ENCODE measurements at regions not wholly inside any gene's neighbourhood (a gene's known extent, or its start where the extent isn't known, plus 50 kb on each side); places are given as distances from the start of the nearest gene placed in this dataset.
A peak's percentile ranks its signal among the peaks of the same experiment; 100 is the strongest.

DNA sequence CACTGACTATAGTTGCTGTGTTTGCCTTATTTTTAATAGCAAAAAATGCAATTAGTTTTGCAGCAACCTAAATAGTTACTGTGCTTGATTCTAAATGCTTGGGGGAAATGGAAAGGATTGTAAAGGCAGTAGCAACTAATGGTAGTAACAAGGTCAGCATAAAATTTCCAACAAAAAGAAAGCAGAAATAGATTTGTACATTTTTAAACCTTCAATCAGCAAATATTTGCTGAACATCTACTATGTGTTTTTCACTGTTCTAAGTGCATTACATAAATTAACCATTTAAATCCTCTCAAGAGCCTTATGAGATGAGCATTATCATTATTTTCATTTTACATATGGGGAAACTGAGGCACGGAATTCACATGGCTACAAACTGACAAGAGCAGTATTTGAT is 308.0 kb upstream of the UBE2E3 start:
- no peak overlapping the region for H3K4me3 ChIP-seq (ENCODE audit: control insufficient read depth, low read depth, low read length)
- TF ChIP-seq, protein P1, sequence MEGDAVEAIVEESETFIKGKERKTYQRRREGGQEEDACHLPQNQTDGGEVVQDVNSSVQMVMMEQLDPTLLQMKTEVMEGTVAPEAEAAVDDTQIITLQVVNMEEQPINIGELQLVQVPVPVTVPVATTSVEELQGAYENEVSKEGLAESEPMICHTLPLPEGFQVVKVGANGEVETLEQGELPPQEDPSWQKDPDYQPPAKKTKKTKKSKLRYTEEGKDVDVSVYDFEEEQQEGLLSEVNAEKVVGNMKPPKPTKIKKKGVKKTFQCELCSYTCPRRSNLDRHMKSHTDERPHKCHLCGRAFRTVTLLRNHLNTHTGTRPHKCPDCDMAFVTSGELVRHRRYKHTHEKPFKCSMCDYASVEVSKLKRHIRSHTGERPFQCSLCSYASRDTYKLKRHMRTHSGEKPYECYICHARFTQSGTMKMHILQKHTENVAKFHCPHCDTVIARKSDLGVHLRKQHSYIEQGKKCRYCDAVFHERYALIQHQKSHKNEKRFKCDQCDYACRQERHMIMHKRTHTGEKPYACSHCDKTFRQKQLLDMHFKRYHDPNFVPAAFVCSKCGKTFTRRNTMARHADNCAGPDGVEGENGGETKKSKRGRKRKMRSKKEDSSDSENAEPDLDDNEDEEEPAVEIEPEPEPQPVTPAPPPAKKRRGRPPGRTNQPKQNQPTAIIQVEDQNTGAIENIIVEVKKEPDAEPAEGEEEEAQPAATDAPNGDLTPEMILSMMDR (conservative IDR thresholded peaks at IDR 0.05; ENCODE audit: control insufficient read depth, insufficient read depth, low read depth, low read length) = no peak
- DNase-seq (ENCODE audit: low read depth) = no peak

DNA sequence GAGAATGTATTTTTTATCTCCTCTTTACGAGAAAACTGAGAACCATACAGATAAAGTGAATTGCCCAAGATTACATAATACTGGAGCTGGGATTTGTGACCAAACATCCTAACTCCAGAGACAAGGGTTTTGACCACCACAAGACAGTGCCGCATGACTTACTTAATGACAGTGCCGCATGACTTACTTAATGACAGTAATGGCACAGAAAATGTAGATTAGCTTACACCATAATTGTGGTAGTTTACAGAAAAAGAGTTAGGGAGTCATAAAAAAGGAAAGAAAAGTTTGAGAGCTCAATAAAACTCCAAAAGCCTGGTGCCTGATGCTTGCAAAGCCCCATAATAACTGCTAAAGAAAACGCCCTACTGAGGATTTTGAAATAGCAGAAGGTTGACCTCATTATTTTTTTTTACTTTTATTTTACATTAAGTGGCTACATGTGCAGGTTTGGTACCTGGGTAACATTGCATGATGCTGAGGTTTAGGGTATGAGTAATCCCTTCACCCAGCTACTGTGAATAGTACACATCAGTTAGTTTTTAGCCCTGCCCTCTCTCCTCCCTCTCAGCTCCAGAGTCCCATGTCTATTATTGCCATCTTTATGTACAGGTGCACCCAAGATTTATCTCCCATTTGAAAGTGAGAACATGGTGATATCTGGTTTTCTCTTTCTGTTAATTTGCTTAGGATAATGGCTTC is 310.0 kb upstream of the UBE2E3 start:
- TF ChIP-seq, protein P1 (conservative IDR thresholded peaks at IDR 0.05; ENCODE audit: control insufficient read depth, insufficient read depth, low read depth, low read length) = no peak
- no peak overlapping the region for H3K4me3 ChIP-seq (ENCODE audit: control insufficient read depth, low read depth, low read length)
- no peak for DNase-seq (ENCODE audit: low read depth)

DNA sequence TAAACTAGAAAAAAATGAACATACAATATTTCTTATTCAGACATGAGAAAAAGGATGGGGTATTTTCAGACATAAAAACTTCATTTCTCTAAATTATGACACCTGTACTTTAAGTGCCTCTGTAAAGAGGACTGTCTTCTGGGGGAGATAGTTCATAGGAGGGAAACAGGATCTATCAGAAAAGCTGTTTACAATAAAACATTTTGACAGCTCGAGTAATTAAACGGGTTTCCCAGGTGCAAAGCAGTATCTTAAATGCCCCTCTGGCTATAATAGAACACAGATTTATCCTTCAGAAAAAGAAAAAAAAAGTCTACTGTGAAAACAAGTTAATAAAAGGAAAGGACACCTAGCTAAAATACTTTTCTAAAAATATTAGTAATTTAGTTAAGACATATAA is 311.4 kb upstream of the UBE2E3 start:
- H3K4me3 ChIP-seq (ENCODE audit: control insufficient read depth, low read depth, low read length) = no peak overlapping the region
- TF ChIP-seq, protein P1 (conservative IDR thresholded peaks at IDR 0.05; ENCODE audit: control insufficient read depth, insufficient read depth, low read depth, low read length) = no peak
- DNase-seq (ENCODE audit: low read depth) = no peak

DNA sequence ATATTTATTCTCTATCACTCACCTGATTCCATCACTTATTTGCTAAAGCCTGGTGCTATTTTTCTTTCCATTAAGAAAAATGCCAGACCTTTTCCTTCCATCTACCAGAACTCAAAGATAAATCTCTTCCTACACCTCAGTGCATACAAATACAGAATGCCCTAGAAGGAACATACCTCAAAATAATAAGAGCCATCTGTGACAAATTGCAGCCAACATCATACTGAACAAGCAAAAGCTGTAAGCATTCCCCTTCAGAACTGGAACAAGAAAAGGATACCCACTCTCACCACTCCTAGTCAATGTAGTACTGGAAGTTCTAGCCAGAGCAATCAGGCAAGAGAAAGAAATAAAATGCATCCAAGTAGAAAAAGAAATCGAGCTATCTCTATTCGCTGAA is 315.9 kb upstream of the UBE2E3 start:
- H3K4me3 ChIP-seq (ENCODE audit: control insufficient read depth, low read depth, low read length) = no peak overlapping the region

DNA sequence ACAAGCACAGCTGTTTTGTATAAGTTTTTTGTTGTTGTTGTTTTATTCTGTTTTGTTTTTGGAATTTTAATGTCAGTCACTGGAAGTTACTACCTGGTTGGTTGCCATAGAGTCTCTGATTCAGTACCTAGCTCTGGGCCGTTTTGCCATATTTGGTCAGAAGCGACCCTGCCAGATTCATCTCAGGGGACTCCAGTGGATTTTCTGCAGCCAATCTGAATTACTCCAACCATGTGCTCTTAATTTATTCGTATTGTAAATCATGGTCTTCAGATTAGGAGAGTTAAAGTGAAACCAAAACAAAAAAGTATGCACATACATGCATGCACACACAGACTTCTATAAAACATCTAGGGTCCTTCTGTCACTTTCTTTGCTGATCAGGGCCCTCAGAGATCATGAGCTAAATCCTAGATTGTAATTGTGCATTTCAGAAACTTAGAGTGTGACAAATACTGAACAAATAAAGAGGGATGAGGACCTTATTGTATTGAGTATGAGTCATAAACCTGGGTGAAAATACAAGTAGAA is 317.4 kb upstream of the UBE2E3 start:
- H3K4me3 ChIP-seq (ENCODE audit: control insufficient read depth, low read depth, low read length) = no peak overlapping the region
- TF ChIP-seq, protein P1 (conservative IDR thresholded peaks at IDR 0.05; ENCODE audit: control insufficient read depth, insufficient read depth, low read depth, low read length) = no peak
- DNase-seq (ENCODE audit: low read depth) = peak; percentile 59

More for the DNA sequence above, 315.9 kb upstream of the UBE2E3 start:
- no peak for DNase-seq (ENCODE audit: low read depth)
- TF ChIP-seq, protein P1 (conservative IDR thresholded peaks at IDR 0.05; ENCODE audit: control insufficient read depth, insufficient read depth, low read depth, low read length) = no peak

DNA sequence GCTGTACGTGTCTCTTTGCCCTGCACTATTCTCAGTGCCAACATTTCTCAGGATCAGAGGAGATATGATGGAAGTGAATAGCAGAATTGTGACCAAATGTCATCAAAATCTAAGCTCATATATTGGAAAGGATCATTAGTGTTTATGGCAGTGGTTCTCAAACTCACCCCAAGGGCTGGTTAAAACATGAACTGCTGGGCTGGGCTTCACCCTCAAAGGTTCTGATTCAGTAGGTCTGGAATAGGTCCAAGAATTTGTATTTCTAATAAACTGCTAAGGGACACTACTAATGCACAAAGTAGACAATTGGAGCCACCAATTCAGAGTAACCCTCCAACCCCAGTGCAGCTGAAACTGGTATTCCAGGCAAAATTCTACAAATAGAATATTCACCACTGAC is 317.9 kb upstream of the UBE2E3 start:
- no peak overlapping the region for H3K4me3 ChIP-seq (ENCODE audit: control insufficient read depth, low read depth, low read length)
- TF ChIP-seq, protein P1 (conservative IDR thresholded peaks at IDR 0.05; ENCODE audit: control insufficient read depth, insufficient read depth, low read depth, low read length) = no peak
- peak; percentile 37 for DNase-seq (ENCODE audit: low read depth)
